CD4-positive, alpha-beta memory T cell (primary cell): ENCODE measurements at regions not wholly inside any gene's neighbourhood (a gene's known extent, or its start where the extent isn't known, plus 50 kb on each side); places are given as distances from the start of the nearest gene placed in this dataset.
A peak's percentile ranks its signal among the peaks of the same experiment; 100 is the strongest.

Experiments
- CTCF ChIA-PET: fragments of 350-600 bp; sonication (Branson Sonifier 250); formaldehyde crosslinking; loops from one replicate; lab custom pipeline; 2021; ENCODE audit warnings: inconsistent platforms; ENCODE audit not compliant: partially characterized antibody; lab: Charles Lee
- POLR2A ChIA-PET: fragments of 350-600 bp; sonication (Branson Sonifier 250); formaldehyde crosslinking; loops from one replicate; lab custom pipeline; 2021; ENCODE audit not compliant: partially characterized antibody; lab: Charles Lee
- DNase-seq, 5 donors: peaks; one replicate each; pipeline versions ENCODE4 v3.0.0 to v3.0.0-alpha.2; 2020 to 2022; ENCODE audit warnings: mixed read lengths in 1 of 5
- H3K27ac ChIP-seq: one replicate; pipeline ENCODE4 v1.7.0; 2013; ENCODE audit warnings: low read depth, low read length
- H3K27me3 ChIP-seq: 2 replicates; pipeline ENCODE4 v1.7.0; 2013; ENCODE audit warnings: mild to moderate bottlenecking, low read length, moderate library complexity; ENCODE audit not compliant: insufficient read depth
- H3K36me3 ChIP-seq: 2 replicates; pipeline ENCODE4 v1.7.0; 2013; ENCODE audit warnings: mild to moderate bottlenecking, low read length, moderate library complexity; ENCODE audit not compliant: insufficient read depth
- H3K4me1 ChIP-seq: 2 replicates; pipeline ENCODE4 v1.7.0; 2013; ENCODE audit warnings: mild to moderate bottlenecking, low read length, moderate library complexity; ENCODE audit not compliant: insufficient read depth
- H3K4me3 ChIP-seq, 2 donors: one replicate each; pipeline ENCODE4 v1.7.0; 2013; ENCODE audit warnings: low read length in 2 of 2, mild to moderate bottlenecking in 1 of 2
- H3K9me3 ChIP-seq, 2 donors: one replicate each; pipeline ENCODE4 v1.7.0; 2013; ENCODE audit warnings: low read length in 2 of 2, control low read depth in 1 of 2; ENCODE audit not compliant: control insufficient read depth in 1 of 2
- H3K27ac Mint-ChIP-seq, 7 donors: one replicate each; pipeline ENCODE4 v1.8.0; 2020 to 2021; ENCODE audit warnings: mixed read lengths in 7 of 7, mild to moderate bottlenecking in 6 of 7, inconsistent platforms in 3 of 7, moderate library complexity in 3 of 7
- H3K27me3 Mint-ChIP-seq, 2 donors: one replicate each; pipeline ENCODE4 v1.8.0; 2020 to 2021; ENCODE audit warnings: mixed read lengths in 2 of 2
- H3K36me3 Mint-ChIP-seq, 2 donors: one replicate each; pipeline ENCODE4 v1.8.0; 2020 to 2021; ENCODE audit warnings: mixed read lengths in 2 of 2, inconsistent platforms in 1 of 2, mild to moderate bottlenecking in 1 of 2
- H3K4me1 Mint-ChIP-seq, 4 donors: one replicate each; pipeline ENCODE4 v1.8.0; 2020 to 2021; ENCODE audit warnings: mixed read lengths in 4 of 4, mild to moderate bottlenecking in 1 of 4
- H3K4me3 Mint-ChIP-seq, 8 donors: one replicate each; pipeline ENCODE4 v1.8.0; 2020 to 2021; ENCODE audit warnings: mixed read lengths in 8 of 8, mild to moderate bottlenecking in 7 of 8, moderate library complexity in 6 of 8, inconsistent platforms in 3 of 8
- H3K9me3 Mint-ChIP-seq, 8 donors: one replicate each; pipeline ENCODE4 v1.8.0; 2020 to 2021; ENCODE audit warnings: mixed read lengths in 8 of 8, mild to moderate bottlenecking in 5 of 8, inconsistent platforms in 3 of 8, moderate library complexity in 1 of 8
- intact Hi-C: fragments of 100-400 bp; cut with micrococcal nuclease; formaldehyde crosslinking; loops from one replicate; pipeline ENCODE4 v1.15.1; 2023

GRCh38 chr1:229001467-229002011 is 266.3 kb downstream of the RHOU start:
- H3K27me3 ChIP-seq = no peaks in the 10 kb centered on the region
- H3K9me3 Mint-ChIP-seq = no peaks in the 10 kb centered on the region
- H3K27ac ChIP-seq = no peak overlapping the region
- intact Hi-C loops = no loop called here
- peaks cover 6 to 29% (median 20%) of the 10 kb centered on the region in 4 donors for H3K4me1 Mint-ChIP-seq
- H3K9me3 ChIP-seq = no peaks in the 10 kb centered on the region
- no peaks in the 10 kb centered on the region for H3K27me3 Mint-ChIP-seq
- CTCF ChIA-PET = interaction anchor here (1.0 kb wide), 1 partner anchor 34 kb away, joined by 3 read pairs; no protein-coding TSS in a partner anchor
- peaks cover 11% of the 10 kb centered on the region for H3K4me1 ChIP-seq
- peak overlapping the region; percentile 5 to 80 (median 42) for H3K27ac Mint-ChIP-seq
- H3K36me3 ChIP-seq = no peaks in the 10 kb centered on the region
- H3K4me3 ChIP-seq = no peak overlapping the region
- H3K4me3 Mint-ChIP-seq = peak overlapping the region in 3 of 8 donors; percentile 7 to 37 (median 29)
- peak in 4 of 5 donors; percentile 4 to 24 (median 21) for DNase-seq
- H3K36me3 Mint-ChIP-seq = no peaks in the 10 kb centered on the region
- POLR2A ChIA-PET = no interaction called here

DNA sequence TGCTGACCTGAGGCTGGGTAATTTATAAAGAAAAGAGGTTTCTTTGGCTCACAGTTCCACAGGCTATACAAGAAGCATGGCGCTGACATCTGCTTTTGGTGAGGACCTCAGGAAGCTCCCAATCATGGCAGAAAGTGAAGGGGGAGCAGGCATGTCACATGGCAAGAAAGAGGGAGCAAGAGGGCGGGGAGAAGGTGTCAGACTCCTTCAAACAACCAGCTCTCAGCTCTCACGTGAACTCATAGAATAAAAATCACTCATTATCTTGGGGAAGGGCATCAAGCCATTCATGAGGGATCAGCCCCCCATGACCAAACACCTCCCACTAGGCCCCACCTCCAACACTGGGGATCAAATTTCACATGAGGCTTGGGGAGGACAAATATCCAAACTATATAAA is 266.8 kb downstream of the RHOU start:
- POLR2A ChIA-PET = no interaction called here
- Mint-ChIP-seq H3K4me1 (peaks cover 6 to 29% (median 20%) of the 10 kb centered on the region in 4 donors), H3K27me3 (no peaks in the 10 kb centered on the region), H3K4me3 (no peak overlapping the region), H3K36me3 (no peaks in the 10 kb centered on the region), H3K9me3 (no peaks in the 10 kb centered on the region), H3K27ac (peak overlapping the region in 3 of 7 donors; percentile 31 to 78 (median 43))
- no peak overlapping the region for H3K4me3 ChIP-seq
- no peaks in the 10 kb centered on the region for H3K9me3 ChIP-seq
- DNase-seq = no peak
- H3K36me3 ChIP-seq = no peaks in the 10 kb centered on the region
- H3K4me1 ChIP-seq = peaks cover 11% of the 10 kb centered on the region
- CTCF ChIA-PET = interaction anchor here (1.0 kb wide), 1 partner anchor 33 kb away, joined by 3 read pairs; no protein-coding TSS in a partner anchor
- no peak overlapping the region for H3K27ac ChIP-seq
- H3K27me3 ChIP-seq = no peaks in the 10 kb centered on the region
- intact Hi-C loops = no loop called here

DNA sequence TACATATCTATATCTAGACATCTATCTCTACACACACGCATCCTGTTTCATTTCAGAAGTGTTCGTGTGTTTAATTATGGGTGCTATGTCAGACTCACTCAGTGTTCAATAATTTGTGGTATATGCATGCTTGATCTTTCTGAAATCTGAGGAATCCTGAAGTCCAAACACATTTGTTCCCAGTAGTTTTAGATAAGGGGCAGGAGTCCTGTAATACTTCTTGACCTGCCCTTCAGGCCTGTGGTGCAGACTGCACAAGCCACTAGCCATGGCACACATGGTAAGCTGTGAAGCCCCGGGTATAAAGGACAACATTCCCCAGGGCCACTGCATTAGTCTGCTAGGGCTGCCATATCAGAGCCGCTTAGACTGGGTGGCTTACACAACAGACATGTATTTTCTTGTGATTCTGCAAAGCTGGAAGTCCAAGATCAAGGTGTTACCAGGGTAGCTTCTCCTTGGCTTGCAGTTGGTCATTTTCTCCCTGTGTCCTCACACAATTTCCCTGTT is 267.2 kb downstream of the RHOU start:
- ChIA-PET CTCF (no interaction called here), POLR2A (no interaction called here)
- Histone ChIP-seq H3K27ac (no peak overlapping the region), H3K4me3 (no peak overlapping the region), H3K36me3 (no peaks in the 10 kb centered on the region), H3K9me3 (no peaks in the 10 kb centered on the region), H3K27me3 (no peaks in the 10 kb centered on the region), H3K4me1 (peaks cover 11% of the 10 kb centered on the region)
- DNase-seq = no peak
- H3K27me3 Mint-ChIP-seq = no peaks in the 10 kb centered on the region
- H3K4me3 Mint-ChIP-seq = no peak overlapping the region
- peak overlapping the region in 2 of 7 donors; percentile 43 to 78 for H3K27ac Mint-ChIP-seq
- H3K36me3 Mint-ChIP-seq = no peaks in the 10 kb centered on the region
- H3K9me3 Mint-ChIP-seq = no peaks in the 10 kb centered on the region
- intact Hi-C loops = no loop called here
- H3K4me1 Mint-ChIP-seq = peaks cover 6 to 29% (median 20%) of the 10 kb centered on the region in 4 donors

GRCh38 chr1:229003233-229004031 is 267.5 kb upstream of the RAB4A start:
- H3K9me3 ChIP-seq = no peaks in the 10 kb centered on the region
- no peak for DNase-seq
- H3K4me1 ChIP-seq = peaks cover 11% of the 10 kb centered on the region
- no peak overlapping the region for H3K4me3 ChIP-seq
- H3K27ac Mint-ChIP-seq = peak overlapping the region in 1 of 7 donors; percentile 45
- H3K4me3 Mint-ChIP-seq = no peak overlapping the region
- intact Hi-C loops = no loop called here
- POLR2A ChIA-PET = no interaction called here
- no peaks in the 10 kb centered on the region for H3K36me3 Mint-ChIP-seq
- peaks cover 6 to 29% (median 20%) of the 10 kb centered on the region in 4 donors for H3K4me1 Mint-ChIP-seq
- CTCF ChIA-PET = no interaction called here
- H3K27me3 Mint-ChIP-seq = no peaks in the 10 kb centered on the region
- no peaks in the 10 kb centered on the region for H3K27me3 ChIP-seq
- H3K36me3 ChIP-seq = no peaks in the 10 kb centered on the region
- no peaks in the 10 kb centered on the region for H3K9me3 Mint-ChIP-seq
- no peak overlapping the region for H3K27ac ChIP-seq

DNA sequence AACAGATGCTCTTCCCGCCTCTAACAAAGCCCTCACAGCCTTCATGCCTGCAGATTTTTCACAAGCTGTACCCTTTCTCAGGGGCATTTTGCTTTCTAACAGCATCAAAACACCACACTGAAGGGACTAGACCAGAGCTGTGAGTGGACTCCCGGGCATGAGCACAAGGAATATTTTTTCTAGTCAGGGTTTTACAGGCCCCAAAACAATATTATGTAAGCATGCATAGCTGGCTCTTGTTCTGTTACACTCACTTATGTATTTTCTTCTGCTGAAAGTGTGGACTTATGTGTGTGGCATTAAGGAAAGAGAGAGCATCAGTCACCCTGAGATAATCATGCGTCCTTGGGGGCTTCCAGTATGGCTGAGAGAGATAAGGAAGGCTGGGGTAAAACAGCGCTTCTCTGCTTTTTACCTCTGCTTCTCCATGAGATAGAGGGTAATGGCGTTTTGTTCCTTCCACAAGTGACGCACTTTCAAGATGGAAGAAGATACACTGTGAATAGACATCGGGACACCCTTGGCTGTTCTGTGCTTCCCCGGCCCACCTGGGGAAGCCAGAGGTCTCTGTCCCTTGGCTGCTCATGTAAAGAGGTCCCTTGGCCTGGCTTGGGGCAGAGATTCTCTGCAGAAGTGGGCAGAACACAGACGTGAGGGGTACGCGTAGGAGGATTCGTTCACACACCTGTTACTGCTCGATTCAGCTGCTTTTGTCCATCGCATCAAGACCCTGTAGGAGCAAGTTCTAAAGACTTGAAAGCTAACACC is 266.7 kb upstream of the RAB4A start:
- DNase-seq = no peak
- no peak overlapping the region for H3K4me3 ChIP-seq
- H3K27me3 ChIP-seq = no peaks in the 10 kb centered on the region
- Mint-ChIP-seq H3K4me1 (peaks cover 6 to 29% (median 20%) of the 10 kb centered on the region in 4 donors), H3K36me3 (no peaks in the 10 kb centered on the region), H3K27me3 (no peaks in the 10 kb centered on the region), H3K9me3 (no peaks in the 10 kb centered on the region), H3K27ac (peak overlapping the region in 2 of 7 donors; percentile 16 to 48), H3K4me3 (no peak overlapping the region)
- intact Hi-C loops = no loop called here
- no peak overlapping the region for H3K27ac ChIP-seq
- H3K9me3 ChIP-seq = no peaks in the 10 kb centered on the region
- no peaks in the 10 kb centered on the region for H3K36me3 ChIP-seq
- peaks cover 11% of the 10 kb centered on the region for H3K4me1 ChIP-seq
- ChIA-PET CTCF (no interaction called here), POLR2A (no interaction called here)

DNA sequence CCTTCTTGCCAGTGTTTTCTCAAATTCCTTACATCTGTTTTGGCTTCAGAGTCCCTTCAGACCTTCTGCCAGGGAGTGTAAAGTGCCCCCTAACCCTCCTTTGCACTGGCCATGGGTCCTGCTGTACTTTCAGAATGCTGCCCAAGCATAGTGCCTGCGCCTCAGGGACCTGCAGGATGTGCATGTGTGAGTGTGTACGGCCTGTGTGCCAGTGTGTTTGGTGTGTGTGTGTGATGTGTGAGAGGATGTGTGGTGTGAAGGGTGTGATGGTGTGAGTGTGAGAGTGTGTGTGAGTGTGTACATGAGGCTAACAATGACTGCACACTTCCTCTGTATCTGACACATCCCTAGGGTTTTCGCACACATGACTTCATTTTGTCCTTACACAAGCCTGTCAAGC is 265.8 kb upstream of the RAB4A start:
- no peak for DNase-seq
- H3K4me1 ChIP-seq = peaks cover 11% of the 10 kb centered on the region
- H3K9me3 Mint-ChIP-seq = no peaks in the 10 kb centered on the region
- no peak overlapping the region for H3K27ac ChIP-seq
- peaks cover 6 to 28% (median 20%) of the 10 kb centered on the region in 4 donors for H3K4me1 Mint-ChIP-seq
- H3K9me3 ChIP-seq = no peaks in the 10 kb centered on the region
- POLR2A ChIA-PET = no interaction called here
- CTCF ChIA-PET = no interaction called here
- H3K36me3 ChIP-seq = no peaks in the 10 kb centered on the region
- H3K36me3 Mint-ChIP-seq = no peaks in the 10 kb centered on the region
- no peaks in the 10 kb centered on the region for H3K27me3 Mint-ChIP-seq
- no peak overlapping the region for H3K4me3 Mint-ChIP-seq
- no peak overlapping the region for H3K4me3 ChIP-seq
- no peak overlapping the region for H3K27ac Mint-ChIP-seq
- H3K27me3 ChIP-seq = no peaks in the 10 kb centered on the region
- intact Hi-C loops = no loop called here

DNA sequence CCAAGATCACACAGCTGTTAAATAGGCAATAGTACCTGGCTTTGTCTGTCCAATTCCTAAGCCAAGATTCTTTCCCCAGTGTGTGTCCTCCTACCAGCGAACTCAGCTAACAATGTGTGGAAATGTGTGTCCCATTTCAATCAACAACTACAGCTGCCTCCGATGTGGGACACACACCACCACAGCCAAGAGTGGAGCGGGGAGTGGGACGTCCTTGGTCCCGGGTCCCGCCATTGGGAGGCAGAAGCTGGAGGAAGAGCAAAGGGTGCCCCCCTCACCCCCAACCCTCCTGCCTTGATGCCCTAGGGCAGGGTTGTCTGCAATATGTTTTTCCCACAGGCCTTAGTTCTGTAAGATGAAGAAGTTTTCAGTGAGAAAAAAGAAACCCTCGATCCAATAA is 265.4 kb upstream of the RAB4A start:
- Mint-ChIP-seq H3K36me3 (no peaks in the 10 kb centered on the region), H3K4me1 (peaks cover 6 to 24% (median 18%) of the 10 kb centered on the region in 4 donors), H3K9me3 (no peaks in the 10 kb centered on the region), H3K27ac (no peak overlapping the region), H3K4me3 (no peak overlapping the region), H3K27me3 (no peaks in the 10 kb centered on the region)
- no peak for DNase-seq
- H3K4me1 ChIP-seq = peaks cover 11% of the 10 kb centered on the region
- H3K27me3 ChIP-seq = no peaks in the 10 kb centered on the region
- H3K9me3 ChIP-seq = no peaks in the 10 kb centered on the region
- H3K4me3 ChIP-seq = no peak overlapping the region
- no peaks in the 10 kb centered on the region for H3K36me3 ChIP-seq
- CTCF ChIA-PET = no interaction called here
- POLR2A ChIA-PET = no interaction called here
- H3K27ac ChIP-seq = no peak overlapping the region
- intact Hi-C loops = no loop called here
